Umbilical cord (tissue), 1 donor: ENCODE measurements at regions not wholly inside any gene's neighbourhood (a gene's known extent, or its start where the extent isn't known, plus 50 kb on each side); places are given as distances from the start of the nearest gene placed in this dataset.

Experiments
- DNase-seq: peaks from one replicate; pipeline ENCODE4 v3.0.0-alpha.2; 2015; ENCODE audit warnings: low spot score

DNA sequence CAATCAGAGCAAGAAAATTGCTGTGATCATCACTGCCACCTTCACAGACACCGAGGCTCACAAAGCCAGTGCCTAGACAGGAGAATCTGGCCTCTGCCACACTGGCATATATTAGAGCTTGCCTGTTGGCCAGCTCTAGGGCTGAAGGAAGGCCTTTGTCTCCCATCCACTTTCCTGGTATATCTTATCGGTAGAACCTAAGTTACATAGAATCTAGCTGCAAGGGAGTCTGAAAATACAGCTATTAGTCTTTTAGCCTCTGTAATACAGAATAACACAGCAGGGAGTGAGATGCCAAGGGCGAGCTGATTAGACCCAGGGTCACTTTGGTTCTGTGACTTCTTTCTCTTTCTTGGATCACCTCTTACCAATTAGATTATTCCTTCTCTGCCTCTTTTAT, 154.9 kb upstream of the KL start:
- DNase-seq: no peak

DNA sequence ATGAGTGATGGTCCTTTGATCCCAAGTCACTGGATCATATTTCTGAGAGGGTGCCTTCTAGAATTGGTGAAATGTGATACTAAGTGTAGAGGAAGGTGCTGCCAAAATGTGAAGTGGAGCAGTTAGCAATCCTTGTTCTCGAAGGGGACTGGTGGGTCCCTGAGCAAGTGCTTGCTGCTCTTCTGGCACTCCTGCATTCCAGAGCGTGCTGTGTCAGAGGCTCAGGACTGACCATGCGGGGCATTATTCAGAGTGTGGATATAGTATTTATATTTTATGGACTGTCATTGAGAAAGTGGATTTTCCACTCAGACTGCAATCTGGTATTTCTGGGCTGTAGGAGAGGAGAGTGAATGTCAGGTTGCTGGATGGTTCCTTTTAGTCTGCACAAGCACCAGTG, 152.6 kb upstream of the KL start:
- no peak for DNase-seq

DNA sequence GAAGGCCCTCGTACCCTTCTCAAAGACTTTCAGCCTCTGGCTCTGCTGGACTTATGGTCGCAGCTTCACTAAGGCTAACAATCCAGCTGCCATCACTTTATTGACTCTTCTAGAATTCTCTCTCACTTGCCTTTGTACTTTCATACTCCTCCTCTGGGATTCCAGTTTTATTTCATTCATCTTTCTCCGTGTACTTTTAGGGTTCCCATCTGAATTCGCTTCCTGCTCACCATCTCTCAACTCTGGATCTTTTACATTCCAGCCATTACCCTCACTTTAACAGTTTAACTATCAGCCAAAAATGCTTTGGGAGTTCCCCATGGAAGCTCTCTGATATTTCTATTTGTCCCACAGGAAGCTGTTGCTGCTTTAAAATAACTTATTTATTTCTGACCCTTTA, 149.3 kb upstream of the KL start:
- no peak for DNase-seq

DNA sequence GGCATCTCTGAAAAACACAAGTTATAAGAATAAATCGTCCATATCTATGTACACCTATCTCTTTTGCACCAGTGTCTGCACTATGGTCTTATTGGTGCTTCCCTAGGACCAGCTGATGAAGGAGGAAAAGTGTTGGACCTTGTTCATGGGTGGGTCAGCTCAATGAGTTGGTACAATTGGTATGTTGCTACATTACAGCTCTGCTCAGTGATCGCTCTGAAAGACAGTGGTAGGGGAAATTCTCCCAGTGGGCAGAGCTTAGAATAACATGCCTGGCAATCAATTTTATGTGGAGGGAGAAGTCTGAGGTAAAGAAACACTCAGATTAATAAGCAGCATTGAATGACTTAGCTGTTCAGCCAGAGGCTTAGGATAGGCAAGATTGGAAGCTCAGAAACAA, 138.7 kb upstream of the KL start:
- no peak for DNase-seq

DNA sequence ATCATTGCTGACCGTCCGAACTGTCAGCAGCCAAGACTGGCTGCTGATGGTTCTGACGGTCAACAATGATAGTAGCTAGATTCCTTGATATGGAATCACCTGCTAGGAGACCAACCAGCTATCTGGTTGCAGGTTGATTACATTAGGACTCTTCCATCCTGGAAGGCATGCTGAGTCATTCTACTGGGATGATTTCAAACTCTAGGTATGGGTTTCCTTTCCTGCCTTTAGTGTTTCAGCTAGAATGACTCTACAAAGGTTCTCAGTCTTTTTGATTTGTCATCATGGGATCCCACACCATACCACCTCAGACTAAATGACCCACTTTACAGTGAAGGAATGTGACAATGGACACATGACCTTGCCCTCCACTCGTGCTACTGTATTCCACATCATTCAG, 138.1 kb upstream of the KL start:
- DNase-seq: no peak

DNA sequence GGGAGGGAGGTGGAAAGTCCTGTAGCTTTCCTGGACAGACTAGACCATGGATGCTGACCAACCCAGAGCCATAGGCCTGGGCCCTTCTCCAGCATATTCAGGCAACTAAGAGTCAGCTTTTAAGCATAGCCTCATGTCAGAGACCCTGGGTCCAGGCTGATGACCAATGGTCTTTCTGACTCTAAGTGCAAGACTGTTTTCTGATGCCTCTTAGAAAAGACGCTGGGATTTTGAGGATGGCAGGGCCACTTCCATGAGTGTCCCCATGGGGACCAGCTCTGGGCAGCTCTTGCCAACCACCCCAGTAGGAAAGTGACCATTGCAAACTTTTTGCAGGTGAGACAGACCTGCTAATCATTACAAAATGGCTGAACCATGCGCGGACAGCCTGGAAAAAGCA, 135.6 kb upstream of the KL start:
- no peak for DNase-seq

DNA sequence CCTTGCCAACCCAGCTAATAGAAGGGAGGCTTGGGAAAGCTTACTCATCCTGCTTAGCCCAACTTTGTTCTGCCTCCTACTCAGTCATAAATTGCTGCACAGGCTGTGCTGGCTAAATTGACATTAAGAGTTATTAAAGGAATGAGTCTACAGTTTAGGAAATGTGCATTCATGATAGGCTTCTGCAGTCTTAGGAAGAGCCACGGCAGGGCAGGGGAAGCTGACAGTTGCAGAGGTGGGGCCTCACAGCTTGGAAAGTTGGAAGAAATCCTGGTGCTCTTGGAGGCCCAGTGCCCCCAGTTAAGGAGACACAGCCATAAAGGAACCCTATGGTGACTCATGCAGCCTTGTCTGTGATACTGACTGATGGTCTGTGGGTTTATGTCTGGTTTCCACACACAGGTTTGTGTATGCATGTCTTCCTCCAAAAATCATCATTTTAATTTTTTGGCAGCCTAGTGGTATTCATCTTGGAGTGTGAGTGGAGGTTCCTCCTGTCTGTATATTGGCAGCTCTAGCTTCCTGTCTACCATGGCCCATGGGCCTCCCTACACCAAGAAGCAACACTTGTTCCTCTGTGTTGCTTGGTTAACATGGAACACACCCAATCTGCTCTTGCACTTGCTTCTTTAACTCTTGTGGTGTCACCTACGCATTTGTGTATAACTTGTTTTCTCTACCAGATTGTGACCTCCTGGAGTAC, 135.0 kb upstream of the KL start:
- DNase-seq: peak; percentile 98

DNA sequence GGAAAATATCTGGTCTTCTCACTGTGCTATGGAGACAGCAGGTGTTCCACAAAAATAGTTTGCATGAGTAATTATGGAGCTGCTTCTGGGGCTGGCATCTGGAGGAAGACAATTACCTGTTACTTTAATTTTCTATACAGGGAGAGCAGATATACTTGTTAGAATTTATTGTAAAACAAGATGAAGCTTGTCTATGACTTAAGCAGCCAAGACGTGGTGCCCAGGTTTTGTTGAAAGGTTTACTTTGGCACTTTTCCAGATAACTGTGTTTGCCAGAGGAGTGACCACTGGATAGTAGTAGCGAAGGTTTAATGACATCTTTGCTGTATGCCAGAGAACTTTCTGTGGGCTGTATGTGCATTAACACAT, 134.5 kb upstream of the KL start:
- peak; percentile 36 for DNase-seq

DNA sequence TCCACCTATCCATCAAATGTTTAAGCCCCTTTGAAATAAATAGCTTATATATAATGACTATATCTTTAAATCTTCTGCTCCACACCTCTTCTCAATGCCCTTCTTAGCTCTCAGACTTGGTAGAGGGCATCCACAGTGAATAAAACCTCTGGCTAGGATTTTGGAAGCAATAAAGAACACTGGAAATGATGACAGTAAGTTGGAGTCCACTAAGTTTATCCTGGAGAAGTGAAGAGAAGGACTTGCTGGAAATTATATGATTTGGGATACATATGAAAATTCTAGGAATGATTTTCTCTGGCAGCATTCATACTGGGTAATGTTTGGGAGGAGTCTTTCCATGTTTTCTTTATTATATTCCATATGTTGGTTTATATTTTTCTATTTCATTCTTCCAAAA, 133.5 kb upstream of the KL start:
- no peak for DNase-seq

DNA sequence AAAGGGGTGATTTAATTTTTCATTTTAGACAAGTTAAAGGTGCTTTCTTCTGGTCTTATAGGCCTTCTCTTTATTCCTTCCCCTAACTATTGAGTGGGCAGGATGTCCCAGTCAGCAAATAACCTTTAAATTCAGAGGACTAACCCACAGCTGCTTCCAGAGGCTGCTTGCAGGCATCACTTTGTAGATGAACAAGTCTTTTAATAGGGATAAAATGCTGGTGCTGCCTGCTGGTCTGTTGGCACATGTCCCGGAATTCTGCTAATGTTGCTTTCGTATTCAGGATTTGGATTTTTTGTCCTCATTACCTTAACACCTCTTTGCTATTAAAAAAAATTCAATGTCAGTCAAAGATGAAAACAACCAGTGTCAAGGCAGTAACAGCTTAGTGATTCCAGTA, 132.7 kb upstream of the KL start:
- peak; percentile 76 for DNase-seq

DNA sequence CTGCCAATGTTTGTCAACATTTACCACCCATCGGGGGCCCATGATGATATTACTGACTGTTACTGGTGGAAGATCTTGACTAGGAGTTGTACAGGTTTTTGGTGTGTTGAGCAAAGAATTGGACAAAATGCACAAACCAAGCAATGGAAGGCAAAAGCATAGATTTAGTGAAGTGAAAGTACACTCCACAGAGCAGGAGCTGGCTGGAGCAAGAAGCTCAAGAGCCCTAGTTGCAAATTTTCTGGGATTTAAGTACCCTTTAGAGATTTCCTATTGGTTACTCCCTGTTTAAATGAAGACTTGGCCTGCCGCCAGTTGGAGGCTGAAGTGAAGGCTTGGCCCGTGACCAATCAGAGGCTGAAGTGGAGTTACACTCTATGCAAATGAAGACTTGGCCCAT, 128.6 kb upstream of the KL start:
- DNase-seq: no peak

DNA sequence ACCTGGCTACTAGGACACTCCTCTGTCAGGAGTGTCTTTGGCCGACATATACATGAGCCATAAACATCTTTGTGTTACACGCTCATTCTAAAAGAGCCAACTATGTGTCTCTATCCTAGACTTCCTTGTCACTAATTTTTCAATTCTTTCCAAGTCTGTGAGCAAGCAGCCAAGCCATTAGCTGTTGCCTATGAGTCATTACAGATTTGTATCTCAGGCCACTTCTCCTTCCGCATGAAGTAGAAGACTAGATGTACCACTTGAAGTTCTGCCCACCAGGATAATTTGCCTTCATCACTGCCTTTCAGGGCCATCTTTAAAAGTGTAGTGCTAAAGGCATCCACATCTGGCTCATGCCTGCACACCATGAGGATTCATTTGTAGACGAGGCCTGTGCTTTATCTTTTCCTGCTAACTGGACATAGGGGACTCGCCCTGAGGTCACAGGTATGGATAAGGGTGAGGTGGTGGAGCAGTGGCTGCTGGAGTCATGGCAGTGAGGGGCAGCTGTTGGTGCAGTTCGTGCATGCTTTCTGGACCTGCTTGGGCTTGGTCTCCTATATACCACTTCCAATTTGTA, 126.1 kb upstream of the KL start:
- no peak for DNase-seq

DNA sequence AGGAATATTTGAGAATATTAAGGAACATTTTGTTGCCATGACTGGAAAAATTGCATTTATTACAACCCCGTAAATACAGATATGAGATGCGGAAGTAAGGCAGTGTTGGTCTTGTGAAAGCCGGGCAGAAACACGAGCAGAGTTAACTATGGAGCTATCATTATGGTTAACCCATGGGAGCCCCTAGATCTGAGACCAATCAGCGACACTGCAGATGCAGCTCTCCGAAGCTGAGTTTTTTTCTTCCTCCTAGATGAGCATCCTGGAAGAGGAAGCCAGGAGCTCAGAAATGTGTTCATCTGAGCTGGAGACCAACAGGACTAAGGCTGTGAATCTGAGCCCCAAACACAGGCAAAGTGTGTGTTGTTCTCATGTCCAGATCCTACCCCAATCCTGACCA, 123.0 kb upstream of the KL start:
- DNase-seq: no peak

DNA sequence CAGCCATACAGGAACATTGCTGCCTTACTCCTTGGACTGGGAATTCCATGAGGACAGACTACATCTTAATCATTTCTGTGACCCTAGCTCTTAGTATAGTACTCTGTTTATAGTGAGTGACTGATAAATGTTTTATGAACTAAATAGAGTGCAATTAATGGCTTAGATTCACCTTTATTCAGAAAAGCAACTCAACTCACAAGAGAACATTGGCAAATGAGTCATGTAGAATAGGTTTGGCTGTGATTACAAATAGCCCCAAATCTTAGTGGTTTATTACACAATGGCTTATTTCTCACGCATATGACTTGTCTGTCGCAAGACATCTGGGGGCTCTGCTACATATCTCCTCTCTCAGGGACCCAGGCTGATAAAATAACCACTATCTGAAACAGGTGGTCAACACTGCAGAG, 121.6 kb upstream of the KL start:
- DNase-seq: no peak

DNA sequence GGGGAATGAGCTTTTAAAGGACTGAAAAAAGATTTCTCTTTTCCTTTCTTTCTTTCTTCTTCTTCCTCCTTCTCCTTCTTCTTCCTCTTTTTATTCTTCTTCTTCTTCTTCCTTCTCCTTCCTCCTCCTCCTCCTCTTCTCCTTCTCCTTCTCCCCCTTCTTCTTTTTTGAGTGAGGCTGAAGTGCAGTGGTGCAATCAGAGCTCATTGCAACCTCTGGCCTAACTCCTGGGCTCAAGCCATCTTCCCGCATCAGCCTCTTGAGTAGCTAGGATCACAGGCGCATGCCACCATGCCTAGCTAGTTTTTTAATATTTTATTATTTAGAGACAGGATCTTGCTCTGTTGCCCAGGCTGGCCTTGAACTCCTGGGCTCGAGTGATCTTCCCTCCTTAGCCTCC, 120.9 kb upstream of the KL start:
- no peak for DNase-seq

DNA sequence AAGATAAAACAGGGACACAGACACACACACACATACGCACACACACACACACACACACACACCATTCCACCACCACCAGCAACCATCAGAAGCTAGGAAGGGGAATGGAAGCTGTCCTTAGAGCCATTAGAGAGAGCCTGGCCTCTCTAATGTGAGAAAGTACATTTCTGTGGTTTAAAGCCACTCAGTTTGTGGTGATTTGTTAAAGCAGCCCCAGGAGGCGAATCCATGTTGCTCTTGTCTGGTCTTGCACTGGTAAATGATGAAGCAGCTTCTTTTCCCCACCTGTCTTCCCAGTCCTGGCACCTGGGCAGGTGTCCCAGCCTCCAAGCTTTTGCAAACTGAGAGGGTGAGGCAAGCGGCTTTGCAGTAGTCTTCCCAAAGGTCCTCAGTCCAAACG, 118.9 kb upstream of the KL start:
- DNase-seq: no peak

DNA sequence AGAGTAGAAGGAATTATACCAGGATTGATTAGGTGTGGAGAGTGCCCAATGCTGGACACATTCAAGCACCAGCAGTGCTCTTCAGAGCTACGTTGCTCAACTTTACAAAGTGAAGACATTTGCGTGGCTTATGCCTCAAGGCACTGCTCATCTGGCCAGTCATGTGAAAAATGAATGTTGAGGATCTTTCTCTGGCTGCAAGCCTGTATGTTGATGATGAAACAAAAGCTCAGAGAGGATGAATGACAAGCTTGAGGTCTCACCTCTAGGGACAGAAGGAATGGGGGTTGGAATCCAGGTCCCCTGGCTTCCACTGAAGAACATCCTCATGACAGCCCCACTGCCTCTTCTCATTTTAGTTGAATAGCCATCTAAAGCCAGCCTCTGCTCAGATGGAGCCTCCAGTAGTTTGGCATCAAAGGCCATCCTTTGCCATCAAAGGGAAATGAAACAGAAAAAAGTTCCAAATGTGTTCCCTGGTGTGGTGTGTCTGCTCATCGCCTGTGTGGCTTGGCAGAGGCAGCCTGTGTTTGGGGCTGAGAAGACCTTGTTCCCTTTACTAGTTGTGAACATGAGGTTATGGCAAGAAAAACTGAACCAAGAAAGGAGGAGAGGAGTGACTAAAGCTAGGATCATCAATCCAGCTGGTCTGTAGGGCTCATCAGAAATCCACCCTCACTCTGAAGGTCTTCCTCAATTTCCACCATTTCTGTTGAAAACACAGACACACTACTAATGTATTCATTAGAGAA, 114.0 kb upstream of the KL start:
- DNase-seq: no peak

DNA sequence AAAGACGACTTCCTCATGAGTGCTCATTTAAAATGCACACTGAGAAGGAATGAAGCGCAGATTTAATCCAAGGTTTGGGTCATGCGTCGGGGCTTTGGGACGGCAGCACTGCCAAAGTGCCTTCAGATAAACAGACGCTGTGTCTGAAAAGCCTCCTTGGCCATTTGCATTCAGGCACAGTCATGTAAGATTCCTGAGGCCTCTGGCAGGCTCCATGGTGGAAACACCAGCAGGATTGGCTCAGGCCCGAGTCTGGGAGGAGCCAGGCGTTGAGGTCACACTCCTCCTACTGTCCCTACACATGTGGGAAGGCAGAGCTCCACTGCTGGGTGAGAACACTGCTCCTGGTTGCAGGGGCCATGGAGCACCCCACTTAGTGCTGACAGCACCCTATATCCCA, 113.3 kb upstream of the KL start:
- DNase-seq: no peak

DNA sequence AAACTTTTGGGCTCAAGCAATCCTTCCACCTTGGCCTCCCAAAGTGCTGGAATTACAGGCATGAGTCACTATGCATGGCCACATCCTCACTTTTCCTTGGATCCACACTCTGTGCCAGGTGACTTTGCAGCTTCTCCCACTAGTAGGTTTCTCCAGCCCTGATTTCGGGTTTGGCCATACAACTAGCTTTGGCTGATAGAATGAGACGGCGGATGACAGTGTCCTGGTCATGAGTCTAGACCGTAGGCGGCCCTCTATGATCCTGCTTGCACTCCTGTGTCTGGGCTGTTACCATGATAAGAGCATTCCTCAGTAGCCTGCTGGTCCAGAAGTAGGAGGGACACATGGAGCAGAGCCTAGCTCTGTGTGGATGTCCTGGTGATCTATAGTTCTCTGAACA, 112.5 kb upstream of the KL start:
- DNase-seq: no peak

DNA sequence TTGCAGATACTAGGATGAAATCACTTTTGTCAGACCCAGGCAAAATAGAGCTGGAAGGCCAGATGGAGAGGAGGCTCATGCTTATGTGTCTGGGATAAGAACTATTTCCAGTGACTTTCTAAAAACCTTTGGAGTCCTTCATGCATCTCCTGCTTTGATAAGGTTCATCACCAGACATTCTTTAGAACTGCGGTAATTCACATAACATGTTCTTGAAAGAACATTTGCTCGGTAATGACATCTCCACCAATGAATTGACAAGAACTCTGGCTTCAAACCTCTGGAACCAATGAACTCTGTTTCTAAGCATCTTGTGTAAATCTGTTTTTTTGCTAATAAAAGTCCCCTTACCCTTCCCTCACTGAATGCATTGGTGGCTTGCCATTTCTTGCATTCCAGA, 112.0 kb upstream of the KL start:
- peak; percentile 54 for DNase-seq

DNA sequence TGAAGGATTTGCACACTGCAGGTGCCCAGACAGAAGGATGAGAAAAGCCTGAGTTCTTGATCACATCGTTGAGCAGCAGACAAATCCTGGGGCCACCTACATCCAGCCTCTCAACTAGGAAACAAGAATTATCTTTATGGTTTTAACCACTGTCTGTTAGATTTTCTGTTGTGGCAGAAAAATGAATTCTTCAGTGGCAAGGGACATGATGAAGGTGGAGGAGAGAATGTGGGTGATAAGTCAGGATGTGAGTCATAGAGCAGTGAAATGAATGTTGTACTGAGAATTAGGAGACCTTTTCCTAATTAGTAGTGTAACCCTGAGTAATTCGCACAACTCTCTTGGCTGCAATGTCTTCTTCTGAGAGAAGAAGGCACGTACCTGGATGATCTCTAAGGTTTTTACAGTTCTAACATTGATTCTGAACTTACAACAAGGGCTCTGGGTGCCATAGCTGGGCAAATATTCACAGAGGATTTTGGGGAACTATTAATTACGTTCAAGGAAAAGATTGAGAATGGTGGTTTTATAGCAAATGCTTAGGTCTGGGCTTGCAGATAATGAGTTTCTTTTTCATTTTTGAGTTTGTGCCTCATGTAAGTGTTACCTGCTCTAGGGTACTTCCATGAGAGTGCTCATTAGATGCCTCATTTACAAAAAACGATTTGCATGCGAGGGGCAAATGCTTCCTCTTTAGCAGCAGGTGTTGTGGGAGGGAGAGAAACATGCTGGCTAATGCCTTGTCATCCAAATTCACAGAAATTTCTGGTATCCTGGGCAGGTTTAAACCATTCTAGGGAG, 111.0 kb upstream of the KL start:
- DNase-seq: no peak

DNA sequence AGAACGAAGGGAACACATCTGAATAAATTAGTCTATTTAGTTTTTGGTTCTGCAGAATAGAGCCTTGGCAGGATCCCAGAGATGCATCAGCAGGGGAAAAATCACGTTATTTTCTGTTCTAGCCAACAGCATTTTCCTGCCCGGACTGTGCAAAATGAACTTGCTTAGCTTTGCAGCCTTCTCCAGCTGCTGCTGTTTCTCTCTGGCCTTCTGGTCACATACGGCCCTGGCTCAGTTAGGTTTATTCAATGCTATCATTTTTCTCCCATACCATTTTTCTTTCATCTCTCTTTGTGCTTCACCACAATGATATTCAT, 110.4 kb upstream of the KL start:
- peak; percentile 76 for DNase-seq

DNA sequence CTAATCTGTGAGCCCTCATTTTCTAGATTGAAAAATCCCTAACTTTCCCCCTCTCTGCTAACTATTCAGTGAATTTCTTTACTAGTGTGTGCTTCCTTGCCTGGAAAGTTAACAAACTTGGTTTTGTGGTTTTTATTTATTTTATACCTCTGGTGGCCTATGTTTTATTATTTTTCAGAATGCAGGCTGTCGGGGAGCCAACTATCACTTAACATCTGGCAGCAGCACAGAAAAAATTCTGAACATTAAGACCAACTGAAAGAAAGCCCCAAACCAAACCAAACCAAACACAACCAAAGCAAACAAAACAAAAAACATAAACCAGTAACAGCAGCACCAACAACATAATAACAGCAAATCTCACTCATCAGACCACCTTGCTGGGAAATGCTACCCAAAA, 109.0 kb upstream of the KL start:
- no peak for DNase-seq
